Gastrocnemius medialis (tissue), 4 donors: ENCODE measurements at regions not wholly inside any gene's neighbourhood (a gene's known extent, or its start where the extent isn't known, plus 50 kb on each side); places are given as distances from the start of the nearest gene placed in this dataset.

Experiments
- POLR2A ChIP-seq, 2 donors: fragments of 450-650 bp; IDR thresholded peaks; one replicate each; pipeline ENCODE4 v1.6.1; 2017; ENCODE audit warnings: antibody characterized with exemption in 2 of 2, mild to moderate bottlenecking in 2 of 2, moderate library complexity in 2 of 2
- TF ChIP-seq, protein P1 (sequence below), 5 experiments: fragments of 450-650 bp in 3 of 5; fragments of 200-600 bp in 2 of 5; sonication (generic) in 2 of 5; IDR thresholded peaks in 4 of 5; conservative IDR thresholded peaks in 1 of 5; 1 replicate in 4 of 5; 2 replicates in 1 of 5; pipeline ENCODE4 v1.5.1; 2016 to 2019; ENCODE audit warnings: antibody characterized with exemption in 5 of 5, mild to moderate bottlenecking in 3 of 5, moderate library complexity in 3 of 5

DNA sequence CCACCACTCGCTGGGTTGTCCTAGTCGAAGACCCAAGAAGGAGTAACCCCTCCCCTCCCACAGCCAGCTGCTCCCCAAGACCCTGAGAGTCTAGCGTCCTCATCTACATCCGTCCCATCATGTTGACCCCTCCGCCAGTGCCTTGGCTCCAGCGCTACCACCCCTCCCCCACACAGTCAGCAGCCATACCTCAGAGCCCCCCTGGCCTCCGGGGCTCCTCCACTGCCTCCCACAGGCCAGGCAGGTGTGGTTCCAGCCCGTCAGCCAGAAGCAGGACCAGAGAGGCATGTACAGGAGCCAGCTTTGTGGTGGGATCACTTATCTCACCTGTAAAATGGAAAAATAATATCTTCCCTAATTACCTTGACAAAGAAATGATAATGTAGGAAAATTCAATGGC is 51.5 kb upstream of the PHF21B start:
- TF ChIP-seq, protein P1, sequence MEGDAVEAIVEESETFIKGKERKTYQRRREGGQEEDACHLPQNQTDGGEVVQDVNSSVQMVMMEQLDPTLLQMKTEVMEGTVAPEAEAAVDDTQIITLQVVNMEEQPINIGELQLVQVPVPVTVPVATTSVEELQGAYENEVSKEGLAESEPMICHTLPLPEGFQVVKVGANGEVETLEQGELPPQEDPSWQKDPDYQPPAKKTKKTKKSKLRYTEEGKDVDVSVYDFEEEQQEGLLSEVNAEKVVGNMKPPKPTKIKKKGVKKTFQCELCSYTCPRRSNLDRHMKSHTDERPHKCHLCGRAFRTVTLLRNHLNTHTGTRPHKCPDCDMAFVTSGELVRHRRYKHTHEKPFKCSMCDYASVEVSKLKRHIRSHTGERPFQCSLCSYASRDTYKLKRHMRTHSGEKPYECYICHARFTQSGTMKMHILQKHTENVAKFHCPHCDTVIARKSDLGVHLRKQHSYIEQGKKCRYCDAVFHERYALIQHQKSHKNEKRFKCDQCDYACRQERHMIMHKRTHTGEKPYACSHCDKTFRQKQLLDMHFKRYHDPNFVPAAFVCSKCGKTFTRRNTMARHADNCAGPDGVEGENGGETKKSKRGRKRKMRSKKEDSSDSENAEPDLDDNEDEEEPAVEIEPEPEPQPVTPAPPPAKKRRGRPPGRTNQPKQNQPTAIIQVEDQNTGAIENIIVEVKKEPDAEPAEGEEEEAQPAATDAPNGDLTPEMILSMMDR (IDR thresholded peaks at IDR 0.05 in 4 of 5, conservative IDR thresholded peaks at IDR 0.05 in 1 of 5), result no peak
- TF ChIP-seq POLR2A (IDR thresholded peaks at IDR 0.05), result no peak
